ENCODE measurements at regions not wholly inside any gene's neighbourhood (a gene's known extent, or its start where the extent isn't known, plus 50 kb on each side); places are given as distances from the start of the nearest gene placed in this dataset.

DNA sequence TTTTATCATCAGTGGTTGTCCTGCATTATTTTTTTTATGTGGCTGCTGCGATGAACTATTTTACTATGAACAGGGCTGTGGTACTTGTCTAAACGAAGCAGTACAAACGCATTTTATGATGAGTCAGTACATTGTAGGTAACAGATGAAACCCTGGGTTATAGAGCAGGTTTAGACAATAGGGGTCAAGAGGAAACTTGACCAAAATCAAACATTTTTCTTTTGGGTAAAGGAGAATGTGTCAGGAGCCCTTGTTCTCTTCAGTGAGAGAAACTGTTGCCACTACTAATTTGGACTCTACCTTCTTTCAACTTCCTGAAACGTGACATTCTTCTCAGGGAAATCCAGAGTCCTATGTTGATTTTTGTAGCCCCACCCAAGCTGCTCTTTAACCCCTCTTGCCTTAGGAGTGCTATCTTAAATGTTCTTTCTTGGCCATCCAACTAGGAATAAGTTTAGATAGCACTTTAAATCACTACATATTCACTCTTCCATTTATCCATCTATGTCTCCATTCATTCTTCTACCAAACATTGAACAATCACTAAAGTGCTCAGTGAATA is 415.8 kb upstream of the NR3C2 start:
- DNase-seq (ENCODE audit: extremely low read depth, insufficient read length), result no peak
- H3K27me3 ChIP-seq (replicated peaks; ENCODE audit: control insufficient read depth, insufficient read depth, low read length), result no peaks in the 10 kb centered on the region
- H3K36me3 ChIP-seq (ENCODE audit: control insufficient read depth, insufficient read depth, low read length), result no peaks in the 10 kb centered on the region
- H3K4me3 ChIP-seq (replicated peaks; ENCODE audit: low read depth, low read length), result no peak overlapping the region
- TF ChIP-seq CTCF (IDR thresholded peaks at IDR 0.05; ENCODE audit: insufficient read depth, low read length, poor library complexity, severe bottlenecking), result no peak

GRCh38 chr4:148857239-148857972 is 415.2 kb upstream of the NR3C2 start:
- H3K27me3 ChIP-seq (replicated peaks; ENCODE audit: control insufficient read depth, insufficient read depth, low read length), result no peaks in the 10 kb centered on the region
- no peaks in the 10 kb centered on the region for H3K36me3 ChIP-seq (ENCODE audit: control insufficient read depth, insufficient read depth, low read length)
- H3K4me3 ChIP-seq (replicated peaks; ENCODE audit: low read depth, low read length), result no peak overlapping the region
- no peak for DNase-seq (ENCODE audit: extremely low read depth, insufficient read length)
- TF ChIP-seq CTCF (IDR thresholded peaks at IDR 0.05; ENCODE audit: insufficient read depth, low read length, poor library complexity, severe bottlenecking), result no peak

- DNase-seq (ENCODE audit: extremely low read depth, insufficient read length), result no peak
- H3K4me3 ChIP-seq (replicated peaks; ENCODE audit: low read depth, low read length), result no peak overlapping the region
- H3K27me3 ChIP-seq (replicated peaks; ENCODE audit: control insufficient read depth, insufficient read depth, low read length), result no peaks in the 10 kb centered on the region
- no peak for TF ChIP-seq CTCF (IDR thresholded peaks at IDR 0.05; ENCODE audit: insufficient read depth, low read length, poor library complexity, severe bottlenecking)
- no peaks in the 10 kb centered on the region for H3K36me3 ChIP-seq (ENCODE audit: control insufficient read depth, insufficient read depth, low read length)
Measured at GRCh38 chr4:148854203-148854602, 412.0 kb upstream of the NR3C2 start.

DNA sequence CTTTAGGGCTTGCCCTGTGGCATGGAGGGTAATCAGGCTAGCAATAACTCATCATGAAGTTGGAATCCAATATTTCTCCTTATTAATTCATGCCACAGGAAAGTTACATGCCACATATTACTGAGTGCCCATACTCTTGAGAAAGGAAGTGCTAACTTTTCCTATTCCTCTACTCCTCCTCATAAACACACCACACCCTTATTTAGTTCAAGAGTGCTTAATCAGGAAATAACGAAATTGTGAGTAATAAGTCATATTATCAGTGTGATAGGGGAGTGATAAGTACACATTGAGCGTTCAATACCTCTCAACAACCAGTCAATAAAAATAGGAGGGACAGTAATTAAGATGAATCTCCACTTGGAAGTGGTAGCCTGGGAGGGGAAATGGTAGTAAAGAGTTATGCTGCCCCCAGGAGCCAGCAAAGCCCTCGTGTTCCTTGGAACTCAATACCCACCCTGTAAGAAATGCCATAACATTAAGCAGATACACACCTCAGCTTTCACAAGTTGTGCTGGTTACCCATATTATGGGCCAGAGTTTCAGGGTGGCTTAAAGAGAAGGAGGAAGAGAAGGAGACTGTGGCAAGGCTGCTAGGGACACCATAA is 410.0 kb upstream of the NR3C2 start:
- Histone ChIP-seq H3K27me3 (replicated peaks; ENCODE audit: control insufficient read depth, insufficient read depth, low read length) (no peaks in the 10 kb centered on the region), H3K4me3 (replicated peaks; ENCODE audit: low read depth, low read length) (no peak overlapping the region), H3K36me3 (ENCODE audit: control insufficient read depth, insufficient read depth, low read length) (no peaks in the 10 kb centered on the region)
- no peak for DNase-seq (ENCODE audit: extremely low read depth, insufficient read length)
- no peak for TF ChIP-seq CTCF (IDR thresholded peaks at IDR 0.05; ENCODE audit: insufficient read depth, low read length, poor library complexity, severe bottlenecking)

GRCh38 chr4:148850257-148850995 is 408.2 kb upstream of the NR3C2 start:
- TF ChIP-seq CTCF (IDR thresholded peaks at IDR 0.05; ENCODE audit: insufficient read depth, low read length, poor library complexity, severe bottlenecking), result no peak
- no peaks in the 10 kb centered on the region for H3K27me3 ChIP-seq (replicated peaks; ENCODE audit: control insufficient read depth, insufficient read depth, low read length)
- H3K4me3 ChIP-seq (replicated peaks; ENCODE audit: low read depth, low read length), result no peak overlapping the region
- no peaks in the 10 kb centered on the region for H3K36me3 ChIP-seq (ENCODE audit: control insufficient read depth, insufficient read depth, low read length)
- DNase-seq (ENCODE audit: extremely low read depth, insufficient read length), result no peak
